KMS-11 (cell line): ENCODE measurements at regions not wholly inside any gene's neighbourhood (a gene's known extent, or its start where the extent isn't known, plus 50 kb on each side); places are given as distances from the start of the nearest gene placed in this dataset.

Source experiments
- H2AFZ ChIP-seq: fragments of 200-600 bp; sonication (generic); 2 replicates; pipeline ENCODE4 v1.6.1; 2016; ENCODE audit warnings: antibody characterized with exemption, mixed run types, low read depth
- H3K27ac ChIP-seq: fragments of 200-600 bp; sonication (generic); 2 replicates; pipeline ENCODE4 v1.6.1; 2016; ENCODE audit warnings: mild to moderate bottlenecking, mixed run types
- H3K27me3 ChIP-seq: fragments of 200-600 bp; sonication (generic); 2 replicates; pipeline ENCODE4 v1.6.1; 2017; ENCODE audit warnings: mild to moderate bottlenecking, low read depth, mixed run types, moderate library complexity; ENCODE audit not compliant: insufficient read depth
- H3K36me3 ChIP-seq: fragments of 200-600 bp; sonication (generic); 2 replicates; pipeline ENCODE4 v1.6.1; 2017; ENCODE audit warnings: mild to moderate bottlenecking, mixed run types; ENCODE audit not compliant: insufficient read depth
- H3K4me1 ChIP-seq: fragments of 200-600 bp; sonication (generic); 2 replicates; pipeline ENCODE4 v1.6.1; 2016; ENCODE audit warnings: mild to moderate bottlenecking, low read depth, mixed run types; ENCODE audit not compliant: poor library complexity, severe bottlenecking
- H3K4me2 ChIP-seq: fragments of 200-600 bp; sonication (generic); 2 replicates; pipeline ENCODE4 v1.7.0; 2016; ENCODE audit warnings: mild to moderate bottlenecking, mixed run types
- H3K4me3 ChIP-seq: fragments of 200-600 bp; sonication (generic); IDR thresholded peaks from 2 replicates; pipeline ENCODE4 v1.6.1; 2017; ENCODE audit warnings: low read depth, low read length, mixed read lengths; ENCODE audit not compliant: insufficient read depth
- H3K79me2 ChIP-seq: fragments of 200-600 bp; sonication (generic); 2 replicates; pipeline ENCODE4 v1.6.1; 2016; ENCODE audit warnings: low read depth, mixed run types; ENCODE audit not compliant: insufficient read depth
- H3K9ac ChIP-seq: fragments of 200-600 bp; sonication (generic); 2 replicates; pipeline ENCODE4 v1.6.1; 2016; ENCODE audit warnings: mild to moderate bottlenecking, mixed run types
- H4K20me1 ChIP-seq: fragments of 200-600 bp; sonication (generic); 2 replicates; pipeline ENCODE4 v1.6.1; 2016; ENCODE audit warnings: mild to moderate bottlenecking, mixed run types; ENCODE audit not compliant: insufficient read depth
- TF ChIP-seq, protein P1 (sequence below): fragments of 200-600 bp; sonication (generic); conservative IDR thresholded peaks from 2 replicates; pipeline ENCODE4 v1.6.1; 2017; ENCODE audit warnings: low read depth, mild to moderate bottlenecking, antibody characterized with exemption, low read length, moderate library complexity, mixed read lengths

DNA sequence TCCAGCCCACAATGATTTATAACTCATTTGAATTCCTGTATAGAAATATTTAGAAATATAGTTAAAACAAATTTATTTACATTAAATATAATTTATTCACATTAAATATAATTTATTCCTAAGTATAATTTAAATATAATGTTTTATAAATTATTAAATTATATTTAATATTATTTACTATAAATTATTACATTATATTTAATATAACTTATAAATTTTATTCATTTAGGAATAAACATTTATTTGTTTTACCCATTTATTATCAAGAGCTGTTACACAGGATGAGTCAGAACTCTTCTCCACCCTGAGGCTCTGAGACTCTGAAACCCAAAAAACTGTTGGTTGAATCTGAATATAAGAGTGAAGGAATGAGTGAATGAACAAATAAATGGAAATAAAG is 170.9 kb upstream of the OBI1 start:
- H4K20me1 ChIP-seq = no peaks in the 10 kb centered on the region
- TF ChIP-seq, protein P1, sequence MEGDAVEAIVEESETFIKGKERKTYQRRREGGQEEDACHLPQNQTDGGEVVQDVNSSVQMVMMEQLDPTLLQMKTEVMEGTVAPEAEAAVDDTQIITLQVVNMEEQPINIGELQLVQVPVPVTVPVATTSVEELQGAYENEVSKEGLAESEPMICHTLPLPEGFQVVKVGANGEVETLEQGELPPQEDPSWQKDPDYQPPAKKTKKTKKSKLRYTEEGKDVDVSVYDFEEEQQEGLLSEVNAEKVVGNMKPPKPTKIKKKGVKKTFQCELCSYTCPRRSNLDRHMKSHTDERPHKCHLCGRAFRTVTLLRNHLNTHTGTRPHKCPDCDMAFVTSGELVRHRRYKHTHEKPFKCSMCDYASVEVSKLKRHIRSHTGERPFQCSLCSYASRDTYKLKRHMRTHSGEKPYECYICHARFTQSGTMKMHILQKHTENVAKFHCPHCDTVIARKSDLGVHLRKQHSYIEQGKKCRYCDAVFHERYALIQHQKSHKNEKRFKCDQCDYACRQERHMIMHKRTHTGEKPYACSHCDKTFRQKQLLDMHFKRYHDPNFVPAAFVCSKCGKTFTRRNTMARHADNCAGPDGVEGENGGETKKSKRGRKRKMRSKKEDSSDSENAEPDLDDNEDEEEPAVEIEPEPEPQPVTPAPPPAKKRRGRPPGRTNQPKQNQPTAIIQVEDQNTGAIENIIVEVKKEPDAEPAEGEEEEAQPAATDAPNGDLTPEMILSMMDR = no peak
- no peak overlapping the region for H3K27ac ChIP-seq
- H3K36me3 ChIP-seq = no peaks in the 10 kb centered on the region
- no peak overlapping the region for H3K9ac ChIP-seq
- no peaks in the 10 kb centered on the region for H3K4me1 ChIP-seq
- no peak overlapping the region for H2AFZ ChIP-seq
- no peaks in the 10 kb centered on the region for H3K79me2 ChIP-seq
- H3K4me3 ChIP-seq = no peak overlapping the region
- no peaks in the 10 kb centered on the region for H3K27me3 ChIP-seq
- H3K4me2 ChIP-seq = no peak overlapping the region

DNA sequence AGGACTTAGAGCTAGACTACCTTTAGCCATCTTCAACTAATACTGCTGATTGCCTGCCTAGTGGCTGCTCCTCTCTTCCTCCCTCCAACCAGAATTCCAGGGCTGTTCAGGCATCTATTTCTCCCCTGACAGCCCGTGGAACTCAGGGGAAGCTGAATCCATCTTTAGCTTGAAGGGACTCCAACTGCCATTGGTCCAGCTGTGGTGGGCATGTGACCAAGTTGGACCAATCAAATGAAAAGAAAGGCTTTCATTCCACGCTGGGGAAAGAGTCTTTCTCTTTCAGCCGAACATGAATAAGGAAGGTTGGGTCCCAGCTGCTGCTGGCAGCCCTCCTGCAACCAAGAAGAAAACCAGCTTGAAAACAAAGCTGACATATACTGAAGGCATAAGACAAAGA is 168.5 kb upstream of the OBI1 start:
- Histone ChIP-seq H3K79me2 (no peaks in the 10 kb centered on the region), H3K4me3 (no peak overlapping the region), H3K9ac (no peak overlapping the region), H3K27me3 (no peaks in the 10 kb centered on the region), H3K4me1 (no peaks in the 10 kb centered on the region), H2AFZ (no peak overlapping the region), H4K20me1 (no peaks in the 10 kb centered on the region), H3K36me3 (no peaks in the 10 kb centered on the region), H3K4me2 (no peak overlapping the region), H3K27ac (no peak overlapping the region)
- TF ChIP-seq, protein P1 = no peak

- no peak overlapping the region for H3K4me2 ChIP-seq
- no peak overlapping the region for H3K9ac ChIP-seq
- H3K27ac ChIP-seq = no peak overlapping the region
- H3K36me3 ChIP-seq = no peaks in the 10 kb centered on the region
- TF ChIP-seq, protein P1 = no peak
- H3K27me3 ChIP-seq = no peaks in the 10 kb centered on the region
- no peak overlapping the region for H3K4me3 ChIP-seq
- H2AFZ ChIP-seq = no peak overlapping the region
- no peaks in the 10 kb centered on the region for H3K79me2 ChIP-seq
- H3K4me1 ChIP-seq = no peaks in the 10 kb centered on the region
- H4K20me1 ChIP-seq = no peaks in the 10 kb centered on the region
Measured at GRCh38 chr13:78826936-78827335, 168.0 kb upstream of the OBI1 start.

GRCh38 chr13:78826312-78826711 is 167.4 kb upstream of the OBI1 start:
- Histone ChIP-seq H2AFZ (no peak overlapping the region), H3K4me2 (no peak overlapping the region), H3K27ac (no peak overlapping the region), H3K79me2 (no peaks in the 10 kb centered on the region), H3K4me1 (no peaks in the 10 kb centered on the region), H3K36me3 (no peaks in the 10 kb centered on the region), H3K9ac (no peak overlapping the region), H3K4me3 (no peak overlapping the region), H3K27me3 (no peaks in the 10 kb centered on the region), H4K20me1 (no peaks in the 10 kb centered on the region)
- TF ChIP-seq, protein P1 = no peak
